T-cell (primary cell): ENCODE measurements at regions not wholly inside any gene's neighbourhood (a gene's known extent, or its start where the extent isn't known, plus 50 kb on each side); places are given as distances from the start of the nearest gene placed in this dataset.

Source experiments
- ATAC-seq, 4 experiments: fragments of 200-7000 bp in 3 of 4; fragments of 150-1000 bp in 1 of 4; cut with Tn5 transposase; replicated peaks in 1 of 4; 1 replicate in 3 of 4; 2 replicates in 1 of 4; pipeline ENCODE4 v1.10.0; 2021; ENCODE audit warnings: moderate library complexity in 3 of 4, mild to moderate bottlenecking in 2 of 4, moderate number of reproducible peaks in 1 of 4
- CTCF ChIA-PET, 2 donors: fragments of 300-600 bp; sonication (Branson Sonifier 250); formaldehyde crosslinking; loops; one replicate each; lab custom pipeline; 2022; ENCODE audit warnings: antibody characterized with exemption in 2 of 2; lab: Charles Lee
- POLR2A ChIA-PET, 2 donors: fragments of 300-600 bp; sonication (Branson Sonifier 250); formaldehyde crosslinking; loops; one replicate each; lab custom pipeline; 2022; ENCODE audit warnings: antibody characterized with exemption in 2 of 2; lab: Charles Lee
- DNase-seq, 35 experiments: peaks; one replicate each; pipeline versions ENCODE4 v3.0.0 to v3.0.0-alpha.2; 2013 to 2023
- H3K27ac ChIP-seq: one replicate; pipeline ENCODE4 v1.5.1; 2013; ENCODE audit warnings: low read length
- H3K27me3 ChIP-seq, 2 experiments: replicated peaks in 1 of 2; 1 replicate in 1 of 2; 2 replicates in 1 of 2; pipeline versions ENCODE4 v1.6.1 to v1.7.0; 2013; ENCODE audit warnings: low read length in 1 of 2, mixed read lengths in 1 of 2; ENCODE audit not compliant: control insufficient read depth in 2 of 2, insufficient read depth in 2 of 2; ENCODE audit errors: extremely low read depth in 1 of 2
- H3K36me3 ChIP-seq, 2 donors: 1 replicate in 1 of 2; 2 replicates in 1 of 2; pipeline versions ENCODE4 v1.6.1 to v1.7.0; 2013; ENCODE audit warnings: low read length in 1 of 2; ENCODE audit not compliant: control insufficient read depth in 2 of 2, insufficient read depth in 1 of 2; ENCODE audit errors: extremely low read depth in 1 of 2
- H3K4me1 ChIP-seq, 2 experiments: 1 replicate in 1 of 2; 2 replicates in 1 of 2; pipeline versions ENCODE4 v1.6.1 to v1.7.0; 2013; ENCODE audit warnings: low read length in 2 of 2, mixed read lengths in 1 of 2; ENCODE audit not compliant: insufficient read depth in 2 of 2, control insufficient read depth in 1 of 2; ENCODE audit errors: extremely low read depth in 1 of 2
- H3K4me3 ChIP-seq, 2 donors: 1 replicate in 1 of 2; 2 replicates in 1 of 2; pipeline versions ENCODE4 v1.5.1 to v1.7.0; 2013; ENCODE audit warnings: mild to moderate bottlenecking in 2 of 2, low read length in 1 of 2, moderate library complexity in 1 of 2; ENCODE audit not compliant: control insufficient read depth in 1 of 2; ENCODE audit errors: extremely low read depth in 1 of 2
- H3K9me3 ChIP-seq: 2 replicates; pipeline ENCODE4 v1.7.0; 2013
- H3K27ac Mint-ChIP-seq, 2 donors: one replicate each; pipeline ENCODE4 v1.8.0; 2020 to 2021; ENCODE audit warnings: mild to moderate bottlenecking in 2 of 2, mixed read lengths in 2 of 2
- H3K27me3 Mint-ChIP-seq, 2 donors: one replicate each; pipeline ENCODE4 v1.8.0; 2021 to 2022; ENCODE audit warnings: mixed read lengths in 2 of 2
- H3K36me3 Mint-ChIP-seq: one replicate; pipeline ENCODE4 v1.8.0; 2021; ENCODE audit warnings: mixed read lengths
- H3K4me1 Mint-ChIP-seq, 3 donors: one replicate each; pipeline ENCODE4 v1.8.0; 2020 to 2022; ENCODE audit warnings: mixed read lengths in 3 of 3, mild to moderate bottlenecking in 1 of 3
- H3K4me3 Mint-ChIP-seq, 3 donors: one replicate each; pipeline ENCODE4 v1.8.0; 2020 to 2022; ENCODE audit warnings: mild to moderate bottlenecking in 3 of 3, mixed read lengths in 3 of 3, moderate library complexity in 3 of 3
- H3K9me3 Mint-ChIP-seq, 3 donors: one replicate each; pipeline ENCODE4 v1.8.0; 2020 to 2022; ENCODE audit warnings: mixed read lengths in 3 of 3

GRCh38 chr4:158462611-158463010 lies 59.1 kb upstream of the RXFP1 start:
- no peak overlapping the region for H3K4me3 Mint-ChIP-seq
- ChIA-PET POLR2A (no interaction called here), CTCF (no interaction called here)
- Histone ChIP-seq H3K36me3 (no peaks in the 10 kb centered on the region), H3K27ac (no peak overlapping the region), H3K27me3 (peaks cover 0 to 5% of the 10 kb centered on the region in 2 experiments), H3K4me1 (no peaks in the 10 kb centered on the region), H3K4me3 (no peak overlapping the region), H3K9me3 (no peaks in the 10 kb centered on the region)
- no peaks in the 10 kb centered on the region for H3K27me3 Mint-ChIP-seq
- DNase-seq (no peak), ATAC-seq (no peak)
- no peaks in the 10 kb centered on the region for H3K36me3 Mint-ChIP-seq
- H3K4me1 Mint-ChIP-seq, result no peaks in the 10 kb centered on the region
- no peak overlapping the region for H3K27ac Mint-ChIP-seq
- H3K9me3 Mint-ChIP-seq, result no peaks in the 10 kb centered on the region
